ENCODE measurements at regions not wholly inside any gene's neighbourhood (a gene's known extent, or its start where the extent isn't known, plus 50 kb on each side); places are given as distances from the start of the nearest gene placed in this dataset.

GRCh38 chr4:11636551-11636950, 207.9 kb upstream of the HS3ST1 start:
- Histone ChIP-seq H3K4me3 (no peak overlapping the region), H3K9me3 (ENCODE audit: low read depth, low read length) (no peaks in the 10 kb centered on the region), H3K27ac (no peak overlapping the region), H3K9ac (ENCODE audit: insufficient read length) (no peak overlapping the region), H3K36me3 (ENCODE audit: insufficient read depth, low read length) (no peaks in the 10 kb centered on the region)
- TF ChIP-seq EZH2 (IDR thresholded peaks at IDR 0.05), result no peak
- no peak for TF ChIP-seq POLR2AphosphoS5 (IDR thresholded peaks at IDR 0.05; ENCODE audit: borderline replicate concordance, low read depth, low read length)
- no peak for TF ChIP-seq FOXP2 (optimal IDR thresholded peaks at IDR 0.05; ENCODE audit: control extremely low read depth, extremely low read length, insufficient read depth)
- no peak for DNase-seq (ENCODE audit: low read depth, low spot score)

GRCh38 chr4:11636031-11636430, 207.3 kb upstream of the HS3ST1 start:
- TF ChIP-seq FOXP2 (optimal IDR thresholded peaks at IDR 0.05; ENCODE audit: control extremely low read depth, extremely low read length, insufficient read depth) (no peak), EZH2 (IDR thresholded peaks at IDR 0.05) (no peak), POLR2AphosphoS5 (IDR thresholded peaks at IDR 0.05; ENCODE audit: borderline replicate concordance, low read depth, low read length) (no peak)
- Histone ChIP-seq H3K9me3 (ENCODE audit: low read depth, low read length) (no peaks in the 10 kb centered on the region), H3K9ac (ENCODE audit: insufficient read length) (no peak overlapping the region), H3K4me3 (no peak overlapping the region), H3K27ac (no peak overlapping the region), H3K36me3 (ENCODE audit: insufficient read depth, low read length) (no peaks in the 10 kb centered on the region)
- no peak for DNase-seq (ENCODE audit: low read depth, low spot score)

- Histone ChIP-seq H3K9ac (ENCODE audit: insufficient read length) (no peak overlapping the region), H3K27ac (no peak overlapping the region), H3K9me3 (ENCODE audit: low read depth, low read length) (no peaks in the 10 kb centered on the region), H3K4me3 (no peak overlapping the region), H3K36me3 (ENCODE audit: insufficient read depth, low read length) (no peaks in the 10 kb centered on the region)
- DNase-seq (ENCODE audit: low read depth, low spot score), result no peak
- TF ChIP-seq FOXP2 (optimal IDR thresholded peaks at IDR 0.05; ENCODE audit: control extremely low read depth, extremely low read length, insufficient read depth) (no peak), EZH2 (IDR thresholded peaks at IDR 0.05) (no peak), POLR2AphosphoS5 (IDR thresholded peaks at IDR 0.05; ENCODE audit: borderline replicate concordance, low read depth, low read length) (no peak)
Observed at GRCh38 chr4:11635342-11635741, 206.6 kb upstream of the HS3ST1 start.

GRCh38 chr4:11634283-11634682, 205.6 kb upstream of the HS3ST1 start:
- no peak overlapping the region for H3K27ac ChIP-seq
- H3K9me3 ChIP-seq (ENCODE audit: low read depth, low read length), result no peaks in the 10 kb centered on the region
- no peak overlapping the region for H3K9ac ChIP-seq (ENCODE audit: insufficient read length)
- DNase-seq (ENCODE audit: low read depth, low spot score), result no peak
- H3K36me3 ChIP-seq (ENCODE audit: insufficient read depth, low read length), result no peaks in the 10 kb centered on the region
- no peak overlapping the region for H3K4me3 ChIP-seq
- no peak for TF ChIP-seq EZH2 (IDR thresholded peaks at IDR 0.05)
- TF ChIP-seq POLR2AphosphoS5 (IDR thresholded peaks at IDR 0.05; ENCODE audit: borderline replicate concordance, low read depth, low read length), result no peak
- TF ChIP-seq FOXP2 (optimal IDR thresholded peaks at IDR 0.05; ENCODE audit: control extremely low read depth, extremely low read length, insufficient read depth), result no peak

GRCh38 chr4:11633430-11633829, 204.7 kb upstream of the HS3ST1 start:
- H3K27ac ChIP-seq, result no peak overlapping the region
- TF ChIP-seq FOXP2 (optimal IDR thresholded peaks at IDR 0.05; ENCODE audit: control extremely low read depth, extremely low read length, insufficient read depth) (no peak), POLR2AphosphoS5 (IDR thresholded peaks at IDR 0.05; ENCODE audit: borderline replicate concordance, low read depth, low read length) (no peak)
- no peak for DNase-seq (ENCODE audit: low read depth, low spot score)

GRCh38 chr4:11632483-11632882, 203.8 kb upstream of the HS3ST1 start:
- no peak overlapping the region for H3K9ac ChIP-seq (ENCODE audit: insufficient read length)
- TF ChIP-seq POLR2AphosphoS5 (IDR thresholded peaks at IDR 0.05; ENCODE audit: borderline replicate concordance, low read depth, low read length) (no peak), FOXP2 (optimal IDR thresholded peaks at IDR 0.05; ENCODE audit: control extremely low read depth, extremely low read length, insufficient read depth) (no peak), EZH2 (IDR thresholded peaks at IDR 0.05) (no peak)
- H3K36me3 ChIP-seq (ENCODE audit: insufficient read depth, low read length), result no peaks in the 10 kb centered on the region
- no peak overlapping the region for H3K4me3 ChIP-seq
- no peak for DNase-seq (ENCODE audit: low read depth, low spot score)
- H3K27ac ChIP-seq, result no peak overlapping the region
- no peaks in the 10 kb centered on the region for H3K9me3 ChIP-seq (ENCODE audit: low read depth, low read length)

More at GRCh38 chr4:11633430-11633829, 204.7 kb upstream of the HS3ST1 start:
- no peak overlapping the region for H3K4me3 ChIP-seq
- no peak overlapping the region for H3K9ac ChIP-seq (ENCODE audit: insufficient read length)
- H3K9me3 ChIP-seq (ENCODE audit: low read depth, low read length), result no peaks in the 10 kb centered on the region
- H3K36me3 ChIP-seq (ENCODE audit: insufficient read depth, low read length), result no peaks in the 10 kb centered on the region

GRCh38 chr4:11632025-11632424, 203.3 kb upstream of the HS3ST1 start:
- H3K36me3 ChIP-seq (ENCODE audit: insufficient read depth, low read length), result no peaks in the 10 kb centered on the region
- TF ChIP-seq FOXP2 (optimal IDR thresholded peaks at IDR 0.05; ENCODE audit: control extremely low read depth, extremely low read length, insufficient read depth), result no peak
- TF ChIP-seq EZH2 (IDR thresholded peaks at IDR 0.05), result no peak
- no peak for TF ChIP-seq POLR2AphosphoS5 (IDR thresholded peaks at IDR 0.05; ENCODE audit: borderline replicate concordance, low read depth, low read length)
- H3K9ac ChIP-seq (ENCODE audit: insufficient read length), result no peak overlapping the region
- no peaks in the 10 kb centered on the region for H3K9me3 ChIP-seq (ENCODE audit: low read depth, low read length)
- no peak overlapping the region for H3K4me3 ChIP-seq
- no peak for DNase-seq (ENCODE audit: low read depth, low spot score)
- H3K27ac ChIP-seq, result no peak overlapping the region

GRCh38 chr4:11631416-11631815, 202.7 kb upstream of the HS3ST1 start:
- Histone ChIP-seq H3K9me3 (ENCODE audit: low read depth, low read length) (no peaks in the 10 kb centered on the region), H3K27ac (no peak overlapping the region), H3K36me3 (ENCODE audit: insufficient read depth, low read length) (no peaks in the 10 kb centered on the region), H3K4me3 (no peak overlapping the region), H3K9ac (ENCODE audit: insufficient read length) (no peak overlapping the region)
- TF ChIP-seq FOXP2 (optimal IDR thresholded peaks at IDR 0.05; ENCODE audit: control extremely low read depth, extremely low read length, insufficient read depth) (no peak), POLR2AphosphoS5 (IDR thresholded peaks at IDR 0.05; ENCODE audit: borderline replicate concordance, low read depth, low read length) (no peak)
- DNase-seq (ENCODE audit: low read depth, low spot score), result no peak

- no peak overlapping the region for H3K9ac ChIP-seq (ENCODE audit: insufficient read length)
- no peaks in the 10 kb centered on the region for H3K9me3 ChIP-seq (ENCODE audit: low read depth, low read length)
- no peaks in the 10 kb centered on the region for H3K36me3 ChIP-seq (ENCODE audit: insufficient read depth, low read length)
- DNase-seq (ENCODE audit: low read depth, low spot score), result no peak
- no peak overlapping the region for H3K27ac ChIP-seq
- no peak overlapping the region for H3K4me3 ChIP-seq
- TF ChIP-seq EZH2 (IDR thresholded peaks at IDR 0.05) (no peak), FOXP2 (optimal IDR thresholded peaks at IDR 0.05; ENCODE audit: control extremely low read depth, extremely low read length, insufficient read depth) (no peak), POLR2AphosphoS5 (IDR thresholded peaks at IDR 0.05; ENCODE audit: borderline replicate concordance, low read depth, low read length) (no peak)
Observed at GRCh38 chr4:11628093-11628725, 199.5 kb upstream of the HS3ST1 start.
